Motor neuron (in vitro differentiated cells): ENCODE measurements at regions not wholly inside any gene's neighbourhood (a gene's known extent, or its start where the extent isn't known, plus 50 kb on each side); places are given as distances from the start of the nearest gene placed in this dataset.
A peak's percentile ranks its signal among the peaks of the same experiment; 100 is the strongest.

ENCODE experiments used
- ATAC-seq, 8 experiments: fragments of 200-7000 bp; cut with Tn5 transposase; replicated peaks in 6 of 8; 2 replicates each; pipeline ENCODE4 v1.8.0; 2021; ENCODE audit warnings: mild to moderate bottlenecking in 8 of 8, moderate library complexity in 8 of 8
- H3K27ac ChIP-seq, 2 donors: fragments of 250-450 bp; sonication (Bioruptor Pico); 2 replicates each; pipeline ENCODE4 v1.9.0; 2021; ENCODE audit warnings: antibody characterized with exemption in 2 of 2, mild to moderate bottlenecking in 2 of 2, moderate library complexity in 1 of 2
- H3K4me1 ChIP-seq, 2 donors: fragments of 250-450 bp; sonication (Bioruptor Pico); replicated peaks in 1 of 2; 2 replicates each; pipeline ENCODE4 v1.6.1; 2021; ENCODE audit warnings: antibody characterized with exemption in 2 of 2, mild to moderate bottlenecking in 2 of 2, moderate library complexity in 1 of 2
- H3K4me3 ChIP-seq, 5 donors: fragments of 250-450 bp; sonication (Bioruptor Pico); 2 replicates each; pipeline ENCODE4 v1.9.0; 2021; ENCODE audit warnings: antibody characterized with exemption in 5 of 5, mild to moderate bottlenecking in 5 of 5, moderate library complexity in 4 of 5
- WGBS, 10 experiments: fragments of 450-650 bp; shearing (Covaris generic); methylation state at CpG; one replicate each; pipeline ENCODE4 v1.0.0; 2022; 5-methylcytosine and 5-hydroxymethylcytosine counted together
- in situ Hi-C, 9 experiments: fragments of 400-800 bp; cut with MboI; loops; one replicate each; pipeline ENCODE4 v1.15.0; 2021; ENCODE audit warnings: low sequenced_read_pairs in 9 of 9, low pct_unique_long_range_greater_than_20kb in 2 of 9; ENCODE audit not compliant: unreplicated experiment in 9 of 9

GRCh38 chr10:2665772-2666171 lies 401.6 kb upstream of the PFKP start:
- H3K27ac ChIP-seq = no peak overlapping the region
- H3K4me3 ChIP-seq = no peak overlapping the region
- in situ Hi-C loops = no loop called here
- H3K4me1 ChIP-seq = peaks cover 0 to 6% of the 10 kb centered on the region in 2 donors
- no peak for ATAC-seq

GRCh38 chr10:2660276-2660675 lies 407.1 kb upstream of the PFKP start:
- H3K4me1 ChIP-seq = peaks cover 0 to 10% of the 10 kb centered on the region in 2 donors
- 10 to 100% (median 66%) methylated on average over 1 to 9 of the region's 10 CpGs; no CpG with 5 or more reads in 4 of the 10 experiments for WGBS, 10 experiments
- peak in 3 of 8 experiments; percentile 18 to 60 (median 31) for ATAC-seq
- in situ Hi-C loops = no loop called here
- H3K27ac ChIP-seq = no peak overlapping the region
- no peak overlapping the region for H3K4me3 ChIP-seq

GRCh38 chr10:2659660-2660209 lies 407.6 kb upstream of the PFKP start:
- peak in 6 of 8 experiments; percentile 40 to 80 (median 68) for ATAC-seq
- no peak overlapping the region for H3K27ac ChIP-seq
- H3K4me1 ChIP-seq = peaks cover 0 to 10% of the 10 kb centered on the region in 2 donors
- in situ Hi-C loops = no loop called here
- H3K4me3 ChIP-seq = no peak overlapping the region
- WGBS, 10 experiments = 0 to 87% (median 54%) methylated on average over 1 to 6 of the region's 8 CpGs; no CpG with 5 or more reads in 1 of the 10 experiments

GRCh38 chr10:2658780-2659179 lies 408.6 kb upstream of the PFKP start:
- peaks cover 0 to 10% of the 10 kb centered on the region in 2 donors for H3K4me1 ChIP-seq
- no peak overlapping the region for H3K4me3 ChIP-seq
- H3K27ac ChIP-seq = no peak overlapping the region
- in situ Hi-C loops = no loop called here
- peak in 2 of 8 experiments; percentile 12 to 17 for ATAC-seq
- 0 to 100% (median 76%) methylated on average over 1 to 3 of the region's 4 CpGs; no CpG with 5 or more reads in 4 of the 10 experiments for WGBS, 10 experiments

GRCh38 chr10:2650328-2650727 lies 417.0 kb upstream of the PFKP start:
- no peak for ATAC-seq
- no peak overlapping the region for H3K4me3 ChIP-seq
- H3K27ac ChIP-seq = no peak overlapping the region
- in situ Hi-C loops = no loop called here
- no peaks in the 10 kb centered on the region for H3K4me1 ChIP-seq
- 11 to 100% (median 64%) methylated on average over 1 to 4 of the region's 4 CpGs; no CpG with 5 or more reads in 1 of the 10 experiments for WGBS, 10 experiments

- H3K4me3 ChIP-seq = no peak overlapping the region
- in situ Hi-C loops = loop anchor here in 1 of 9 experiments (25.0 kb wide), 1 partner anchor 321 kb away; no protein-coding TSS in a partner anchor
Observed at GRCh38 chr10:2641028-2641427, 426.3 kb upstream of the PFKP start.

GRCh38 chr10:2633630-2634029 lies 433.7 kb upstream of the PFKP start:
- H3K27ac ChIP-seq = no peak overlapping the region
- H3K4me1 ChIP-seq = peaks cover 8 to 26% of the 10 kb centered on the region in 2 donors
- in situ Hi-C loops = loop anchor here in 1 of 9 experiments (25.0 kb wide), 1 partner anchor 329 kb away; no protein-coding TSS in a partner anchor
- ATAC-seq = no peak
- no peak overlapping the region for H3K4me3 ChIP-seq
- WGBS, 10 experiments = 26 to 100% (median 50%) methylated on average over 1 to 6 of the region's 6 CpGs; no CpG with 5 or more reads in 3 of the 10 experiments

More at GRCh38 chr10:2641028-2641427, 426.3 kb upstream of the PFKP start:
- no peak overlapping the region for H3K27ac ChIP-seq
- ATAC-seq = peak in 1 of 8 experiments; percentile 96
- no peaks in the 10 kb centered on the region for H3K4me1 ChIP-seq
- WGBS, 10 experiments = 0 to 100% (median 84%) methylated on average over 1 to 4 of the region's 4 CpGs

GRCh38 chr10:2631557-2632205 lies 435.7 kb upstream of the PFKP start:
- peak in 4 of 8 experiments; percentile 28 to 61 (median 40) for ATAC-seq
- Histone ChIP-seq H3K27ac (no peak overlapping the region), H3K4me3 (no peak overlapping the region), H3K4me1 (peaks cover 8 to 26% of the 10 kb centered on the region in 2 donors)
- 0 to 68% (median 40%) methylated on average over 4 to 10 of the region's 11 CpGs; no CpG with 5 or more reads in 1 of the 10 experiments for WGBS, 10 experiments
- in situ Hi-C loops = loop anchor here in 1 of 9 experiments (25.0 kb wide), 1 partner anchor 331 kb away; no protein-coding TSS in a partner anchor

GRCh38 chr10:2628705-2629104 lies 438.6 kb upstream of the PFKP start:
- Histone ChIP-seq H3K27ac (no peak overlapping the region), H3K4me1 (peaks cover 8 to 36% of the 10 kb centered on the region in 2 donors), H3K4me3 (no peak overlapping the region)
- WGBS, 10 experiments = 21 to 100% (median 81%) methylated on average over 1 to 6 of the region's 6 CpGs; no CpG with 5 or more reads in 2 of the 10 experiments
- in situ Hi-C loops = loop anchor here in 1 of 9 experiments (25.0 kb wide), 1 partner anchor 334 kb away; no protein-coding TSS in a partner anchor
- ATAC-seq = peak in 4 of 8 experiments; percentile 32 to 78 (median 50)

GRCh38 chr10:2627969-2628368 lies 439.4 kb upstream of the PFKP start:
- 17 to 100% (median 60%) methylated on average over 1 of the region's 1 CpG; no CpG with 5 or more reads in 1 of the 10 experiments for WGBS, 10 experiments
- Histone ChIP-seq H3K27ac (no peak overlapping the region), H3K4me3 (no peak overlapping the region), H3K4me1 (peaks cover 8 to 32% of the 10 kb centered on the region in 2 donors)
- ATAC-seq = no peak
- in situ Hi-C loops = loop anchor here in 1 of 9 experiments (25.0 kb wide), 1 partner anchor 334 kb away; no protein-coding TSS in a partner anchor

- in situ Hi-C loops = loop anchor here in 1 of 9 experiments (25.0 kb wide), 1 partner anchor 337 kb away; no protein-coding TSS in a partner anchor
- no peak overlapping the region for H3K27ac ChIP-seq
- H3K4me3 ChIP-seq = no peak overlapping the region
- WGBS, 10 experiments = 10 to 100% (median 83%) methylated on average over 1 to 10 of the region's 10 CpGs
- peaks cover 7 to 22% of the 10 kb centered on the region in 2 donors for H3K4me1 ChIP-seq
- ATAC-seq = no peak
Observed at GRCh38 chr10:2625094-2625493, 442.3 kb upstream of the PFKP start.

- in situ Hi-C loops = no loop called here
- WGBS, 10 experiments = 32 to 100% (median 85%) methylated on average over 2 to 8 of the region's 12 CpGs; no CpG with 5 or more reads in 5 of the 10 experiments
- Histone ChIP-seq H3K4me3 (no peak overlapping the region), H3K27ac (no peak overlapping the region), H3K4me1 (peaks cover 7 to 36% of the 10 kb centered on the region in 2 donors)
- ATAC-seq = no peak
Observed at GRCh38 chr10:2623675-2624274, 443.6 kb upstream of the PFKP start.
